DMS79 treated with DMSO at 0.1 percent for 48 hours (cell line): ENCODE measurements at regions not wholly inside any gene's neighbourhood (a gene's known extent, or its start where the extent isn't known, plus 50 kb on each side); places are given as distances from the start of the nearest gene placed in this dataset.

Experiments used
- DNase-seq: peaks from one replicate; lab custom pipeline; 2025; lab: John Stamatoyannopoulos, UW

DNA sequence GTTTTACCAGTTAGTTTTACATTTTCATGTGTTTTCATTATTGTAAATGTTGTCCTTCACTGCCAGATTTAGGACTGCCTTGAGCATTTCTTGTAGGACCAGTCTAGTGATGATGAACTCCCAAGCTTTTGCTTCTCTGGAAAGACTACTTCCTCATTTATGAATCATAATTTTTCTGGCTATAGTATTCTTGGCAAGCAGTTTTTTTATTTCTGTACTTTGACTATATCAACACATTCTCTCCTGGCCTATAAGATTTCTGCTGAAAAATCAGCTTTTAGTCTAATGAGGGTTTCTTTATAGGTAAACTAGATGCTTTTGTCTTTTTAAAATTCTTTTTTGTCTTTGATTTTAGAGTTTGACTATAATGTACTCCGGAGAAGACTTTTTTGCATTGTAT lies 256.8 kb upstream of the GRAMD2B start:
- DNase-seq: no peak

GRCh38 chr5:126168785-126169184 lies 254.4 kb upstream of the GRAMD2B start:
- no peak for DNase-seq

DNA sequence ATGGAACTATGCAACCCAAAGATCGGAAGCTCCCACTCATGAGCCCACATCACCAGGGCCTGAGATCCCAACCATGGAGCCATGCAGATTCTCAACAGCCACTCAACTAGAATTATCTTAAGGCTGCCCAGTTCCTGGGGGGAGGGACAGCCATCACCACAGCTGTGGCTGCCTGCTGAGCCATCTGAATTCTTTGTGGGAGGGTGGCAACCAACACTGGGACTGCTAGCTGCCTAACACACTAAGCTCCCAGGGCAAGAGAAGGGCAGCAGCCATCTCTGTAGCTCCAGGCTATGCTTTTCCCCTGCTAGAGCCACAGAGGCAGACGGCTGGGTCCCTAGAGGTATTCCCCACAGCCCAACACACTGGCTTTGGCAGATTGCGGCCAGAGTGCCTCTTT lies 251.3 kb upstream of the GRAMD2B start:
- DNase-seq: no peak

DNA sequence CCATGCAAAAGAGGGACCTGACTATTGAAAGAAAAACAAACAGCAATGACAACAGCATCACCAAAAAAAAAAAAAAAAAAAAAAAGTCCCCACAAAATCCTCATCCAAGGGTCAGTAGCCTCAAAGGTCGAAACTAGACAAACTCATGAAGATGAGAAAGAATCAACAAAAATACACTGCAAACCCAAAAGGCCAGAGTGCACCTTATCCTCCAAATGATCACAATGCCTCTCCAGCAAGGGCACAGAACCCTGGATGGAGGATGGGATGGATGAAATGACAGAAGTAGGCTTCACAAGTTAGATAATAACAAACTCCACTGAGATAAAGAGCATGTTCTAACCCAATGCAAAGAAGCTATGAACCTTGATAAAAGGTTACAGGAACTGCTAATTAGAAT lies 250.4 kb upstream of the GRAMD2B start:
- DNase-seq: no peak

DNA sequence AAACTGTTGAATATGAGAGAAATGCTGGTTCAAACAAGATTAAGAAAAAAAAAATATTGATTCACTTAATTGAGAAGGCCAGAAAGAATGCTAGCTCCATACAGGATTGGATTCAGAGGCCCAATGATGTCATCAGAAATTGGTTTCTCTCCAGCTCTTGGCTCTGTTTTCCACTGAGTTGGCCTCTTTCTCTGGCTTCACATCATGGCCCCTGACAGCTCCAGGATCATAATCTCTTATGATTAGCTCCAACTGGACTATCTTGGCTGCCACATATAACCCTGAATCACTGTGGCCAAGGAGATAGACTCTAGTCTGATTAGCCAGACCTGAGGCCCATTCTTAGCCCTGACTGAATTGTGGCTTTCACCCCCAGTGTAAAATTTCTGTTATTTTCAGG lies 244.7 kb upstream of the GRAMD2B start:
- no peak for DNase-seq

GRCh38 chr5:126182971-126183695 lies 240.1 kb upstream of the GRAMD2B start:
- DNase-seq: no peak

DNA sequence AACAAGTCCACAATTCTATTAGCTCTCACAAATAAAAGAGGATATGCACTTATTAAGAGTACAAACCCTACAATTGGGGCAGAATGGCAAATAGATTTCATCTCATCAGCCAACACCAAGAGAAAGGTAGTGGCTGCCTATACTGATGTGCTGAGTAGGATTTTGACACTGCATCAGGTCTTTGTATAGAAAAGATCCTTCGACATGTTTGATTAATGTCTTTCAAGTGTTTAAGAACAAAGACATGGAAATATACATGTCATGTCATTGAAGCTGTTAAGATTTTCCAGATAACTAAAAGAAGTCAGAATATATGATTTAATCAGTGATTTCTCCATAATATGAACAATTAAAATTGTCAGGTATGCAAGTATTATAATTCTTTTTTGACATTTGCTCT lies 238.7 kb upstream of the GRAMD2B start:
- no peak for DNase-seq

GRCh38 chr5:126186210-126186609 lies 237.0 kb upstream of the GRAMD2B start:
- DNase-seq: no peak

DNA sequence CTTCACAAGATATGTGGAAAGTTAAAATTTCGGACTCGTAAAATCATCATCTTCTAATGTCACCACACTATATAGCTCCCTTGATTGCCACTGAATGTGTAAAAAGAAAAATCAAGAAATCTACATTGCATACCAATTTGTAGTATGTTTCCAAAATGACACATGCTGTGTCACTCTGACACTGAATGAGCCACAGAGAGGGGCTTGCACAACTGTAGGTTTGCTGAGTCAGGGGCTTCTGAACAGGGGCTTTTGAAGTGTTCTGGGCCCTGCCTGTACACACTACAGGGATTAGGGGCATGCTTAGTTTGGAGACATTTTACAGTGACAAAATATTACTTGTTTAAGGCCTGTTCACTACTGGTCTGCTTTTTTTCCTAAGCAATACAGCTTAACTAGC lies 234.4 kb upstream of the GRAMD2B start:
- no peak for DNase-seq

DNA sequence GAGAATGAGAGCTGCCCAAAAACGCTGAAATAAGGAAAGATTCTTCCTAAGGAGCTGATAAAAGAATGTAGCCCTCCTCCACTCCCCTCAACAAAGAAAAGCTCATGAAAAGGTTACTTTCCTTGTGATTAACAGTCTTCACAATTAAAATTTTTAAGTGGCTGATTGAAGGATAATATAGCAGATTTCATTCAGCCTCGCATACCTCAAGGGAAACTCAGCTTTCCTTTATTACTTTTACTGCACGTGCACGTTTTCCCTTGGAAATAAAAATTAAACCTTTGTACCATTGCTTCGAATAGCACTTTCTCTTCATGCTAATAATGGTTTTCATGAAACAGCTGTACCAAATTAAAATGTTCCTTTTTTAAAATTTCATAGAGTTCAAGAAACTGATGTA lies 234.0 kb upstream of the GRAMD2B start:
- DNase-seq: no peak

GRCh38 chr5:126189862-126190261 lies 233.3 kb upstream of the GRAMD2B start:
- no peak for DNase-seq

GRCh38 chr5:126192226-126192625 lies 231.0 kb upstream of the GRAMD2B start:
- DNase-seq: no peak

- no peak for DNase-seq
Measured at GRCh38 chr5:126195410-126196100, 227.7 kb upstream of the GRAMD2B start.

GRCh38 chr5:126198531-126198930 lies 224.7 kb upstream of the GRAMD2B start:
- no peak for DNase-seq

DNA sequence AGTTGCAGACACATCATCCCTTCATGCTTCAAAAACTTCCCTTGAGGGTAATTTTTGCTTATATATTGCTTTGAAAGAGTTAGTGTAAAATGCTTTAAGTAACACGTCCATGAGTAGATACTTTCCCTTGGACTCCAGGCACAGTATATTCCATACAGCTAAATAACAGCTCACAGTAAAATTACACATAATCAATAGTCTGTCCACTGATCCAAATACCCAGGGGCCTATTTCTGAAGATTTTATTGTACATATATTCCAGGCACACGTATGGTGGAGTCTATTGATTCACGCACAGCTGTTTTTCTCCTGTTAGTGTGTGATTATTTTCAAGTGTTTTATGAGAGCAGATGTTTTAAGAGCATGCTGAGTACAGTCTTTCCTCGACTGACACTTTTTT lies 223.7 kb upstream of the GRAMD2B start:
- no peak for DNase-seq

GRCh38 chr5:126208691-126209090 lies 214.5 kb upstream of the GRAMD2B start:
- DNase-seq: no peak

GRCh38 chr5:126210955-126211354 lies 212.3 kb upstream of the GRAMD2B start:
- DNase-seq: no peak

DNA sequence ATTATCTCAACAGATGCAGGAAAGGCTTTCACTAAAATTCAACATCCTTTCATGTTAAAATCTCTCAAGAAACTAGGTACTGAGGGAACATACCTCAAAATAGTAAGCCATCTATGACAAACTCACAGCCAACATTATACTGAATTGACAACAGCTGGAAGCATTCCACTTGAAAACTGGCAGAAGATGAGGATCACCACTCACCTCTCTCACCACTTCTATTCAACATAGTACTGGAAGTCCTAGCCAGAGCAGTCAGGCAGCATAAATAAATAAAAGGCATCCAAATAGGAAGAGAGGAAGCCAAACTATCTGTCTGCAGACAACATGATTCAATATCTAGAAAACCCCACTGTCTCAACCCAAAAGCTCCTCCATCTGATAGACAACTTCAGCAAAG lies 203.6 kb upstream of the GRAMD2B start:
- no peak for DNase-seq

DNA sequence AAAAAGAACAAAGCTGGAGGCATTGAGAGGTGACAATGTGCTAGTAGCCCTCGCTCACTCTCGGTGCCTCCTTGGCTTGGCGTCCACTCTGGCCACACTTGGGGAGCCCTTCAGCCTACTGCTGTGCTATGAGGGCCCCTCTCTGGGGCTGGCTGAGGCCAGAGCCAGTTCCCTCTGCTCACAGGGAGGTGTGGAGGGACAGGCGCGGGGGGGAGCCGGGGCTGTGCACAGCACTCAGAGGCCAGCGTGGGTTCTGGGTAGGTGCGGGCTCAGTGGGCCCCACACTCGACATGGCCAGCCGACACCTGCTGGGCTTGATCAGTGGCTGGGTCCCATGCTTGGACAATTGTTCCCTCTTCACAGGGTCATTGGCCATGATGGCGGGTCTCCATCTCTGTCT lies 202.5 kb upstream of the GRAMD2B start:
- no peak for DNase-seq

GRCh38 chr5:126228934-126229333 lies 194.3 kb upstream of the GRAMD2B start:
- no peak for DNase-seq

- DNase-seq: no peak
Measured at GRCh38 chr5:126233256-126233655, 190.0 kb upstream of the GRAMD2B start.

GRCh38 chr5:126234563-126235195 lies 188.5 kb upstream of the GRAMD2B start:
- no peak for DNase-seq

- DNase-seq: no peak
Measured at GRCh38 chr5:126235628-126236027, 187.6 kb upstream of the GRAMD2B start.
